Caco-2 (cell line): ENCODE measurements at regions not wholly inside any gene's neighbourhood (a gene's known extent, or its start where the extent isn't known, plus 50 kb on each side); places are given as distances from the start of the nearest gene placed in this dataset.
"Not testable (repeated sequence)": the region's sequence is repeated elsewhere in the genome, so short reads cannot be mapped to it uniquely, and the experiment has no call there.

Experiments used
- BruUV-seq: library from RNA; stranded (reverse); fragments of 400-500 nt; replicated peaks from 2 replicates; lab custom pipeline; 2021; lab: Mats Ljungman, UMichigan
- CTCF ChIA-PET: fragments of 300-600 bp; sonication (Branson Sonifier 250); formaldehyde crosslinking; loops from one replicate; lab custom pipeline; 2022; ENCODE audit warnings: antibody characterized with exemption; lab: Charles Lee
- POLR2A ChIA-PET: fragments of 300-600 bp; sonication (Branson Sonifier 250); formaldehyde crosslinking; loops from one replicate; lab custom pipeline; 2022; ENCODE audit warnings: antibody characterized with exemption; lab: Charles Lee
- DNase-seq, 2 experiments: peaks; one replicate each; pipeline versions ENCODE4 v3.0.0 to v3.0.0-alpha.2; 2020 to 2022
- H3K27me3 ChIP-seq: replicated peaks from 2 replicates; pipeline ENCODE4 v1.6.0; 2011; ENCODE audit warnings: low read length; ENCODE audit not compliant: control insufficient read depth, insufficient read depth
- H3K36me3 ChIP-seq: 2 replicates; pipeline ENCODE4 v1.5.1; 2011; ENCODE audit warnings: low read length; ENCODE audit not compliant: control insufficient read depth, insufficient read depth
- H3K4me1 ChIP-seq: fragments of 250-450 bp; sonication (Bioruptor Pico); 2 replicates; pipeline ENCODE4 v1.5.1; 2020; ENCODE audit warnings: mild to moderate bottlenecking
- H3K4me3 ChIP-seq: 2 replicates; pipeline ENCODE4 v1.5.1; 2011; ENCODE audit warnings: low read depth, mild to moderate bottlenecking, control low read depth, low read length
- H3K9me3 ChIP-seq: fragments of 250-450 bp; sonication (Bioruptor Pico); 2 replicates; pipeline ENCODE4 v1.5.1; 2020; ENCODE audit warnings: mild to moderate bottlenecking, moderate library complexity
- H3K27ac Mint-ChIP-seq: one replicate; pipeline ENCODE4 v1.8.0; 2022; ENCODE audit warnings: mixed read lengths; ENCODE audit not compliant: unreplicated experiment
- H3K27me3 Mint-ChIP-seq: one replicate; pipeline ENCODE4 v1.8.0; 2022; ENCODE audit warnings: mixed read lengths; ENCODE audit not compliant: insufficient read depth, unreplicated experiment
- H3K36me3 Mint-ChIP-seq: one replicate; pipeline ENCODE4 v1.8.0; 2022; ENCODE audit warnings: mild to moderate bottlenecking, mixed read lengths; ENCODE audit not compliant: insufficient read depth, unreplicated experiment
- H3K4me1 Mint-ChIP-seq: one replicate; pipeline ENCODE4 v1.8.0; 2022; ENCODE audit warnings: low read depth, mixed read lengths; ENCODE audit not compliant: unreplicated experiment
- H3K4me3 Mint-ChIP-seq: one replicate; pipeline ENCODE4 v1.8.0; 2022; ENCODE audit warnings: mild to moderate bottlenecking, moderate library complexity, mixed read lengths; ENCODE audit not compliant: unreplicated experiment
- H3K9me3 Mint-ChIP-seq: one replicate; pipeline ENCODE4 v1.8.0; 2022; ENCODE audit warnings: mixed read lengths; ENCODE audit not compliant: unreplicated experiment
- intact Hi-C: fragments of 100-400 bp; cut with micrococcal nuclease; formaldehyde crosslinking; loops from one replicate; pipeline ENCODE4 v1.10.0; 2022; ENCODE audit not compliant: unreplicated experiment
- TF ChIP-seq, protein P1 (sequence below), 2 experiments: fragments of 200-600 bp in 1 of 2; IDR thresholded peaks; 1 replicate in 1 of 2; 2 replicates in 1 of 2; pipeline versions ENCODE4 v1.5.1 to v1.8.0; 2011 to 2022; ENCODE audit warnings: antibody characterized with exemption in 1 of 2, control low read depth in 1 of 2, inconsistent platforms in 1 of 2, low read depth in 1 of 2, low read length in 1 of 2, mild to moderate bottlenecking in 1 of 2, moderate library complexity in 1 of 2; ENCODE audit not compliant: insufficient read depth in 1 of 2, severe bottlenecking in 1 of 2, unreplicated experiment in 1 of 2

DNA sequence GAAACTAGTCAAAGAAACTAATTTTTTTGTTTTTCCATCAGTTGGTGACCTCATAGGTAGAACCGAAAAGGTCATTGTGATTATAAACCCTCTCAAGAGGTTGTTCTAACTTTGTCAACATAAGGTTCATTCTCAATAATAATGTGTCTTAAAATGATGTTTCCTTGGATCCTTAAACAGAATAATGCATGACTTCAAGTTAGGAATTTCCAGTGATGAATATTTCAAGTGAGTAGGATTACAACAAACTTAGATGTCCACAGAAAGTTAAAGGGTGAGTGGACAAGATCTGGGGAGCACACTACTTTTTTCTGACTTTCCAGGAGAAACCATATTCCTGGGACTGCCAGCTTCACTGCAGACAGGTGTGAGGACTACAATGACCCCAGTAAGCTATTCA is 239.0 kb upstream of the PTGER4 start:
- CTCF ChIA-PET = no interaction called here
- H3K36me3 ChIP-seq = no peaks in the 10 kb centered on the region
- peaks cover 12% of the 10 kb centered on the region for H3K9me3 Mint-ChIP-seq
- no peak overlapping the region for H3K4me3 Mint-ChIP-seq
- peaks cover 7% of the 10 kb centered on the region for H3K4me1 Mint-ChIP-seq
- no TSS peak for BruUV-seq
- H3K4me1 ChIP-seq = no peaks in the 10 kb centered on the region
- no peak overlapping the region for H3K27ac Mint-ChIP-seq
- no peaks in the 10 kb centered on the region for H3K36me3 Mint-ChIP-seq
- TF ChIP-seq, protein P1, sequence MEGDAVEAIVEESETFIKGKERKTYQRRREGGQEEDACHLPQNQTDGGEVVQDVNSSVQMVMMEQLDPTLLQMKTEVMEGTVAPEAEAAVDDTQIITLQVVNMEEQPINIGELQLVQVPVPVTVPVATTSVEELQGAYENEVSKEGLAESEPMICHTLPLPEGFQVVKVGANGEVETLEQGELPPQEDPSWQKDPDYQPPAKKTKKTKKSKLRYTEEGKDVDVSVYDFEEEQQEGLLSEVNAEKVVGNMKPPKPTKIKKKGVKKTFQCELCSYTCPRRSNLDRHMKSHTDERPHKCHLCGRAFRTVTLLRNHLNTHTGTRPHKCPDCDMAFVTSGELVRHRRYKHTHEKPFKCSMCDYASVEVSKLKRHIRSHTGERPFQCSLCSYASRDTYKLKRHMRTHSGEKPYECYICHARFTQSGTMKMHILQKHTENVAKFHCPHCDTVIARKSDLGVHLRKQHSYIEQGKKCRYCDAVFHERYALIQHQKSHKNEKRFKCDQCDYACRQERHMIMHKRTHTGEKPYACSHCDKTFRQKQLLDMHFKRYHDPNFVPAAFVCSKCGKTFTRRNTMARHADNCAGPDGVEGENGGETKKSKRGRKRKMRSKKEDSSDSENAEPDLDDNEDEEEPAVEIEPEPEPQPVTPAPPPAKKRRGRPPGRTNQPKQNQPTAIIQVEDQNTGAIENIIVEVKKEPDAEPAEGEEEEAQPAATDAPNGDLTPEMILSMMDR (IDR thresholded peaks at IDR 0.05; ENCODE audit: insufficient read depth in 1 of 2, low read depth in 1 of 2, low read length in 1 of 2, severe bottlenecking in 1 of 2, unreplicated experiment in 1 of 2) = no peak
- no peak overlapping the region for H3K4me3 ChIP-seq
- POLR2A ChIA-PET = no interaction called here
- H3K27me3 Mint-ChIP-seq = no peaks in the 10 kb centered on the region
- no peak for DNase-seq
- intact Hi-C loops = no loop called here
- H3K27me3 ChIP-seq = no peaks in the 10 kb centered on the region
- H3K9me3 ChIP-seq = peaks cover 5% of the 10 kb centered on the region; the same call in 1 of the 2 replicates

DNA sequence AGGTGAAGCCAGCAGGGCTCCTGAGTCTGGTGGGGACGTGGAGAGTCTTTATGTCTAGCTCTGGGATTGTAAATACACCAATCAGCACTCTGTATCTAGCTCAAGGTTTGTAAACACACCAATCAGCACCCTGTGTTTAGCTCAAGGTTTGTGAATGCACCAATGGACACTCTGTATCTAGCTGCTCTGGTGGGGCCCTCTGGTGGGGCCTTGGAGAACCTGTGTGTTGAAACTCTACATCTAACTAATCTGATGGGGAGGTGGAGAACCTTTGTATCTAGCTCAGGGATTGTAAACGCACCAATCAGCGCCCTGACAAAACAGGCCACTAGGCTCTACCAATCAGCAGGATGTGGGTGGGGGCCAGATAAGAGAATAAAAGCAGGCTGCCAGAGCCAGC is 240.6 kb upstream of the PTGER4 start:
- BruUV-seq, H3K4me1 Mint-ChIP-seq, H3K4me1 ChIP-seq, intact Hi-C loops, H3K9me3 ChIP-seq, H3K36me3 ChIP-seq, H3K27ac Mint-ChIP-seq, H3K4me3 Mint-ChIP-seq, CTCF ChIA-PET, H3K4me3 ChIP-seq, POLR2A ChIA-PET, DNase-seq, H3K27me3 Mint-ChIP-seq, H3K36me3 Mint-ChIP-seq, H3K27me3 ChIP-seq, H3K9me3 Mint-ChIP-seq: not testable (repeated sequence)

DNA sequence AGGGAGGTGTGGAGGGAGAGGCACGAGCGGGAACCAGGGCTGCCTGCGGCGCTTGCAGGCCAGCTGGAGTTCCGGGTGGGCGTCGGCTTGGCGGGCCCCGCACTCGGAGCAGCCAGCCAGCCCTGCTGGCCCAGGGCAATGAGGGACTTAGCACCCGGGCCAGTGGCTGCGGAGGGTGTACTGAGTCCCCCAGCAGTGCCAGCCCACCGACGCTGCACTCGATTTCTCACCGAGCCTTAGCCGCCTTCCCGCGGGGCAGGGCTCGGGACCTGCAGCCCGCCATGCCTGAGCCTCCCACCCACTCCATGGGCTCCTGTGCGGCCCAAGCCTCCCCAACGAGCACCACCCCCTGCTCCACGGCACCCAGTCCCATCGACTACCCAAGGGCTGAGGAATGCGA is 241.1 kb upstream of the PTGER4 start:
- H3K4me1 Mint-ChIP-seq, DNase-seq, H3K4me1 ChIP-seq, BruUV-seq, CTCF ChIA-PET, intact Hi-C loops, H3K4me3 Mint-ChIP-seq, H3K27ac Mint-ChIP-seq, H3K36me3 Mint-ChIP-seq, H3K27me3 ChIP-seq, H3K36me3 ChIP-seq, H3K27me3 Mint-ChIP-seq, H3K4me3 ChIP-seq, H3K9me3 ChIP-seq, H3K9me3 Mint-ChIP-seq, POLR2A ChIA-PET: not testable (repeated sequence)

DNA sequence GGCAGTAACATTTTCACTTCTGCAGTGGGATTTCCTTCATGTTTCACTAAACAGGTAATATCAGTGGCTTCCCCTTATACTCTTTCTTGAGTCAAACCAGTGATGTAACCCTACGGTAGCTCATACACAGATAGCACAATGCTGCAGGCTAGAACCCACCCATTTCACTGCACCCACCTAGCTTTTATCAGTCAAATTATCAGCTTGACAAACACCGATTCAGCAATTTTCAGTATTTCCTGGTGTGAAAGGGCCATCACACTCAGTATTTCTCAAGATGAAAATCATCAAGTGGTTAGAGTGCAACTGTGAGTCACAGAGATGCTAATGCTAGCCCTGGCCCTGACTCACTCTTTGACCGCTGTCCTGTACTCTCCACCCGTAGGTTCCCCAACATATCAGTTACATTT is 242.3 kb upstream of the PTGER4 start:
- peaks cover 5% of the 10 kb centered on the region for H3K4me1 Mint-ChIP-seq
- no peaks in the 10 kb centered on the region for H3K36me3 ChIP-seq
- CTCF ChIA-PET = no interaction called here

More for the DNA sequence above, 242.3 kb upstream of the PTGER4 start:
- no peak overlapping the region for H3K27ac Mint-ChIP-seq
- no peaks in the 10 kb centered on the region for H3K36me3 Mint-ChIP-seq
- no peak overlapping the region for H3K4me3 Mint-ChIP-seq
- H3K27me3 Mint-ChIP-seq = no peaks in the 10 kb centered on the region
- intact Hi-C loops = no loop called here
- no peak for DNase-seq
- Histone ChIP-seq H3K27me3 (no peaks in the 10 kb centered on the region), H3K9me3 (no peaks in the 10 kb centered on the region), H3K4me1 (no peaks in the 10 kb centered on the region), H3K4me3 (no peak overlapping the region)
- POLR2A ChIA-PET = no interaction called here
- BruUV-seq = no TSS peak
- TF ChIP-seq, protein P1 (IDR thresholded peaks at IDR 0.05; ENCODE audit: insufficient read depth in 1 of 2, low read depth in 1 of 2, low read length in 1 of 2, severe bottlenecking in 1 of 2, unreplicated experiment in 1 of 2) = no peak
- no peaks in the 10 kb centered on the region for H3K9me3 Mint-ChIP-seq
